Spleen (tissue), 7 donors: ENCODE measurements at regions not wholly inside any gene's neighbourhood (a gene's known extent, or its start where the extent isn't known, plus 50 kb on each side); places are given as distances from the start of the nearest gene placed in this dataset.

Experiments used
- CTCF ChIP-seq, 11 experiments: fragments of 200-600 bp in 7 of 11; fragments of 450-650 bp in 4 of 11; sonication (generic) in 4 of 11; IDR thresholded peaks in 8 of 11; conservative IDR thresholded peaks in 3 of 11; 1 replicate in 7 of 11; 2 replicates in 4 of 11; pipeline versions ENCODE4 v1.4.0 to v1.8.0; 2016 to 2021; ENCODE audit warnings: antibody characterized with exemption in 11 of 11, inconsistent platforms in 4 of 11, mild to moderate bottlenecking in 1 of 11
- POLR2A ChIP-seq, 3 donors: fragments of 450-650 bp; IDR thresholded peaks; one replicate each; pipeline ENCODE4 v1.5.1; 2017; ENCODE audit warnings: antibody characterized with exemption in 3 of 3, mild to moderate bottlenecking in 1 of 3
- donor health status: DM: no; HTN: no; CAD: no; lungs with moderate emphysema.
- donor health status: DM: no; HTN: no; CAD: no.
- donor health status: DM: no; HTN: no; CAD: no.

DNA sequence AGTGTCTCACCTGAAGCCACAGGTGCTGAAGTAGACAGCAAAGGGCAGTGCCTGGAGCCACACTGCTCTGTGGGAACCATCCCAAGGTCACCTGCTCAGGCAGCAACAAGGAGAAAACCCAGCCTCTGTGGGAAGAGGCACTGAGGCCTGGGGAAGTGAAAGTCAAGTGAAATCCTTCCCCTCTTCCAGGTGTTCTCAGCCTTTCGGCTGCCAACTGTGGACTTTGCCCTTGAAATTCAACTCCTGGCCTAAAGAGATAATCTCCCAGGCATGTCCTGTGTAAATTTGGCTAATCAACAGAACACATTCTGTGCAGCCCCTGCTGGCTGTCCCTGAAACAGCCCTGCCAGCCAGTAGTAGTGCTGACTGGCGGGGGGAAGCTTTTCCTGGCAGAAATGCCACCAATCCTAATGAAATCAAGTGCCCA lies 112.1 kb downstream of the RPL27A start:
- no peak for TF ChIP-seq POLR2A (IDR thresholded peaks at IDR 0.05)
- TF ChIP-seq CTCF (IDR thresholded peaks at IDR 0.05 in 8 of 11, conservative IDR thresholded peaks at IDR 0.05 in 3 of 11) = peak in 9 of 11 experiments; percentile 25 to 61 (median 44)
